Type B pancreatic cell (in vitro differentiated cells): ENCODE measurements at regions not wholly inside any gene's neighbourhood (a gene's known extent, or its start where the extent isn't known, plus 50 kb on each side); places are given as distances from the start of the nearest gene placed in this dataset.

ENCODE experiments used
- DNase-seq: peaks from one replicate; pipeline ENCODE4 v3.0.0; 2021; ENCODE audit warnings: mixed read lengths; ENCODE audit not compliant: unreplicated experiment; ENCODE audit errors: extremely low spot score
- H3K27ac Mint-ChIP-seq: 2 replicates; pipeline ENCODE4 v1.8.0; 2021; ENCODE audit warnings: mild to moderate bottlenecking, mixed read lengths
- H3K27me3 Mint-ChIP-seq: 2 replicates; pipeline ENCODE4 v1.8.0; 2021; ENCODE audit warnings: mixed read lengths
- H3K36me3 Mint-ChIP-seq: 2 replicates; pipeline ENCODE4 v1.8.0; 2021; ENCODE audit warnings: mixed read lengths
- H3K4me1 Mint-ChIP-seq: one replicate; pipeline ENCODE4 v1.8.0; 2021; ENCODE audit warnings: mixed read lengths; ENCODE audit not compliant: unreplicated experiment
- H3K4me3 Mint-ChIP-seq: 2 replicates; pipeline ENCODE4 v1.8.0; 2021; ENCODE audit warnings: mild to moderate bottlenecking, mixed read lengths
- H3K9me3 Mint-ChIP-seq: 2 replicates; pipeline ENCODE4 v1.8.0; 2021; ENCODE audit warnings: mixed read lengths
- TF ChIP-seq, protein P1 (sequence below): fragments of 200-600 bp; sonication (generic); conservative IDR thresholded peaks from 2 replicates; pipeline ENCODE4 v1.5.0; 2021; ENCODE audit warnings: antibody characterized with exemption, mild to moderate bottlenecking

DNA sequence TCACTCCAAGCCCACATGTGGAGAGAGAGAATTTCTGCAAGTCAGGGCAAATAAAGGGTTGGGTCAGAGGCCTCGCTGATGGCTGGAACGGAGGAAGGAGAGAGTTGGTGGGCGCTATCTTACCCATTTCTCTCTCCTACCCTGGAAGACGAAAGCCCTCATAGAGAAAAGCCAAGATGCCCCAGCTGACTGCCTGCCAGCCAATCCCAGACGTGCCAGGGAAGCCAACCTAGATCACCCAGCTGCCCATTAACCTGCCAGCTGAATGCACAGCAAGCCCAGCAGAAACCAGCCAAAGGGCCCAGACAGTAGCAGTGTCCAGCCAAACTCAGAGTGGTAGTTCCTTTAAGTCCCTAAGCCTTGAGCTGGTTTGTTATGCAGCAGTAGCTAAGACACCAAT is 167.0 kb upstream of the ZNF507 start:
- H3K27me3 Mint-ChIP-seq: peaks cover 22% of the 10 kb centered on the region
- TF ChIP-seq, protein P1, sequence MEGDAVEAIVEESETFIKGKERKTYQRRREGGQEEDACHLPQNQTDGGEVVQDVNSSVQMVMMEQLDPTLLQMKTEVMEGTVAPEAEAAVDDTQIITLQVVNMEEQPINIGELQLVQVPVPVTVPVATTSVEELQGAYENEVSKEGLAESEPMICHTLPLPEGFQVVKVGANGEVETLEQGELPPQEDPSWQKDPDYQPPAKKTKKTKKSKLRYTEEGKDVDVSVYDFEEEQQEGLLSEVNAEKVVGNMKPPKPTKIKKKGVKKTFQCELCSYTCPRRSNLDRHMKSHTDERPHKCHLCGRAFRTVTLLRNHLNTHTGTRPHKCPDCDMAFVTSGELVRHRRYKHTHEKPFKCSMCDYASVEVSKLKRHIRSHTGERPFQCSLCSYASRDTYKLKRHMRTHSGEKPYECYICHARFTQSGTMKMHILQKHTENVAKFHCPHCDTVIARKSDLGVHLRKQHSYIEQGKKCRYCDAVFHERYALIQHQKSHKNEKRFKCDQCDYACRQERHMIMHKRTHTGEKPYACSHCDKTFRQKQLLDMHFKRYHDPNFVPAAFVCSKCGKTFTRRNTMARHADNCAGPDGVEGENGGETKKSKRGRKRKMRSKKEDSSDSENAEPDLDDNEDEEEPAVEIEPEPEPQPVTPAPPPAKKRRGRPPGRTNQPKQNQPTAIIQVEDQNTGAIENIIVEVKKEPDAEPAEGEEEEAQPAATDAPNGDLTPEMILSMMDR: no peak
- H3K4me3 Mint-ChIP-seq: no peak overlapping the region
- no peak overlapping the region for H3K27ac Mint-ChIP-seq
- H3K4me1 Mint-ChIP-seq: peaks cover 8% of the 10 kb centered on the region
- no peak for DNase-seq
- H3K9me3 Mint-ChIP-seq: no peaks in the 10 kb centered on the region
- no peaks in the 10 kb centered on the region for H3K36me3 Mint-ChIP-seq

DNA sequence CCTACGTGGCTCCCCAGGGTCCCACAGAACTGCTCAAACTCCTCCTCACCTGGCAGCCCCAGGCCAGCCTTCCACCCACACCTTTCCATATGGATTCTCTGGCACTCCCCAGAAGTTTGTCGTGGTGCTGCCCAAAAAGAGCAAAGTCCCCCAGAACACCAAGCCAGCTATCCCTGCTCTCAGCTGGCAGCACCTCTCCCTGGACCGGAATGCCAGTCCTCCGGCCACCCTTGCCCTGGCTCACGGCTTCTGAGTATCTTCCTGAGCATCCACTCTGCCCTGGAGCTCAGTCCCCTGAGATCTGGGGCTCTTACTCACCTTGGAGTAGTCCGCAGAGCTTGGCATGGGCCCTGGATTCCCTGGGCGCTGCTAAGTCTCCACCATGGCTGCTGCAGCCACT is 166.5 kb upstream of the ZNF507 start:
- DNase-seq: no peak
- Mint-ChIP-seq H3K4me1 (peaks cover 8% of the 10 kb centered on the region), H3K36me3 (no peaks in the 10 kb centered on the region), H3K27ac (no peak overlapping the region), H3K4me3 (no peak overlapping the region), H3K9me3 (no peaks in the 10 kb centered on the region), H3K27me3 (peaks cover 22% of the 10 kb centered on the region)
- TF ChIP-seq, protein P1: no peak

DNA sequence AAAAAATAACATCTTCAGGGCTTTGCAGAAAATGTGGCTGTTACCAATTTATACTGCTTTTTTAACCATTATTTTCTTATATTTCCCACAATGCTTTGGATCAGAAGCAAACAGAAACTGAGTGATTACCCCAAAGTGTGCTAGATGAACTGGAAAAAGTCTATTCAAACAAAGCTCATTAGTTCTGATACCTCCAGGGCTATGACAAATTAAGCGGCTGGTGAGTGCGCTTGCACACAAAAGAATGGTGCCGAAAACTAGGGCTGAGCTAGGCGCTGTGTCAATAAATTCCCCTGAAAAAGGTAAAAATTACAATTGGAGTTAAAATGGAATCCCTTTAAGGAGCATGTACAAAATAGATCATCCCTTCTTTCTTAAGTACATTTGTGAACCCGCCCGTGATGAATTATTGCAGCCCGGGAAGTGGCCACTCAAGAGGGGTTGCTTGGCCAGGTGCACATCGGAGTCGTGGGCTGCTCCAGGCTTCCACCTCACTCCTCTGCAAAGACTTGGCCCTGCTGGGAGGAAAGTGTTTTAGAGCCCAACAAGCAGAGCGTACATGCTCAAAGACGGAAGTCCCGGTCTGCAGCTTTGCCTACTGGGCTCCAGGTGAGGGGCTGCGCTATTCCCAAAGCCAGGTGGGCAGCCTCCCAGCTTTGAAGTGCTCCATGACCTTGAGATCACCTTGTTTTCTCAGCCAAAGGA is 164.0 kb upstream of the ZNF507 start:
- no peaks in the 10 kb centered on the region for H3K9me3 Mint-ChIP-seq
- TF ChIP-seq, protein P1: no peak
- peaks cover 8% of the 10 kb centered on the region for H3K4me1 Mint-ChIP-seq
- no peak overlapping the region for H3K4me3 Mint-ChIP-seq
- H3K36me3 Mint-ChIP-seq: no peaks in the 10 kb centered on the region
- no peak overlapping the region for H3K27ac Mint-ChIP-seq
- DNase-seq: no peak
- H3K27me3 Mint-ChIP-seq: peaks cover 17% of the 10 kb centered on the region

DNA sequence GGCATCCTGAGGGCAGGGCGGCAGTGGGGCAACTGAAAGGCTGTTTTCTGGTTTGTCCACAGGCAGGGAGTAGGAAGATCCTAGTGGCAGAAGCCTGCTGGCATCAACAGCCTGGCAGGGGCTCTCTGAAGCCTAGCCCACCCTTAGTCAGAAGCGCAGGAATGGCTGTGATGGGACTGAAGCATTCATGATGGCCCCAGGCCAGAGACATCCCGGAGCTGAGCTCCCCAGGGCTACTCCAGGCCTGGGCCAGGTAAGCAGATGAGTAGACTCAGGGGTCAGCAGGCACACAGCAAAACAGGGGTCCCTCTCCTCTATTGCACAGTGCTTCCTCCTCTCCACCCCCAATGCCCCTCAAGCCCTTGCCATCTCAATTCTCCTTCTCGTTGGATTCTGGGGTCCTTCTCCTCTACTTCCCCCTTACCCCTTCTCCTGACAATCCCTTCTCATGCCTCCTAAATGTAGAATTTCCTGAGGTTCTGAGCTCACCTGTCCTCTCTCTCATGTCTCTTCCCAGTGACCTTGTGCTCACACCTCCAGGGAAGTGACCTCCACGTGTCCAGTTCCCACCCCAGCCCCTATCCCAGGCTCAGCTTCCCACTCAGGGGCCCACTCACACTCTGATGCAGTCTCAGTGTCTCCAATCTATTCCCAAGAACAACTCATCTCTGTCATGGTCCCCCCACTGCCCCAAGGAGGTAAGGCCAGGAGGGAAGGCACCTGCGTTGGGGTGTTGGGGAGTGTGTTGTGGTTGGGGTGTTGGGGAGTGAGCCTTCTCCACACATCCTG is 158.7 kb upstream of the ZNF507 start:
- H3K4me3 Mint-ChIP-seq: no peak overlapping the region
- TF ChIP-seq, protein P1: no peak
- H3K27me3 Mint-ChIP-seq: peaks cover 31% of the 10 kb centered on the region
- H3K9me3 Mint-ChIP-seq: no peaks in the 10 kb centered on the region
- no peak overlapping the region for H3K27ac Mint-ChIP-seq
- no peak for DNase-seq
- no peaks in the 10 kb centered on the region for H3K36me3 Mint-ChIP-seq
- no peaks in the 10 kb centered on the region for H3K4me1 Mint-ChIP-seq

DNA sequence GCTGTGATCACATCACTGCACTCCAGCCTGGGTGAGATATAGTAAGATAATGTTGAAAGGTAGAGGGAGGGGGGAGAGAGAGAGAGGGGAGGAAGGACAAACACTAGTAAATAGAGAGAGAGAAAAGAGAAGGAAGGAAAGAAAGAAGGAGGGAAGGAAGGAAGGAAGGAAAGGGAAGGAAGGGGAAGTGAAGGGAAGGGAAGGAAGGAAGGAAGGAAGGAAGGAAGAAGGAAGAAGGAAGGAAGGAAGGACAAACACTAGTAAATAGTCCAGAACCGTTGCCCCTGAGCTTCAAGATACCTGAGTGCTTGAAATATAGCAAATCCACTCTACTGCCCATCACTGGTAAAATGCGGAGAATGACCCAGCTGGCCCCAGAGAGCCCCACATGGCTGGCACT is 156.5 kb upstream of the ZNF507 start:
- no peak for DNase-seq
- TF ChIP-seq, protein P1: no peak
- Mint-ChIP-seq H3K27ac (no peak overlapping the region), H3K27me3 (peaks cover 36% of the 10 kb centered on the region), H3K9me3 (peaks cover 4% of the 10 kb centered on the region), H3K36me3 (no peaks in the 10 kb centered on the region), H3K4me3 (no peak overlapping the region), H3K4me1 (no peaks in the 10 kb centered on the region)
